ENCODE measurements at regions not wholly inside any gene's neighbourhood (a gene's known extent, or its start where the extent isn't known, plus 50 kb on each side); places are given as distances from the start of the nearest gene placed in this dataset.

GRCh38 chrX:13483773-13484172, 85.6 kb upstream of the EGFL6 start:
- TF ChIP-seq POLR2A (IDR thresholded peaks at IDR 0.05) (no peak), CTCF (IDR thresholded peaks at IDR 0.05) (no peak)
